Astrocyte (in vitro differentiated cells and primary cell): ENCODE measurements at regions not wholly inside any gene's neighbourhood (a gene's known extent, or its start where the extent isn't known, plus 50 kb on each side); places are given as distances from the start of the nearest gene placed in this dataset.
A peak's percentile ranks its signal among the peaks of the same experiment; 100 is the strongest.

Experiments used
- DNase-seq: peaks from one replicate; pipeline ENCODE4 v3.0.0-alpha.2; 2010; ENCODE audit warnings: low read depth
- FAIRE-seq: peaks from 2 replicates; lab custom pipeline; 2011; peaks lifted over from hg19 to GRCh38; lab: Jason Lieb, UNC
- H2AFZ ChIP-seq: 2 replicates; pipeline ENCODE4 v1.6.0; 2012; ENCODE audit warnings: low read depth, low read length, inconsistent platforms
- H3K27ac ChIP-seq: 2 replicates; pipeline ENCODE4 v1.5.1; 2011; ENCODE audit warnings: low read depth, low read length, inconsistent platforms
- H3K27me3 ChIP-seq: 2 replicates; pipeline ENCODE4 v1.6.0; 2011; ENCODE audit warnings: low read length, inconsistent platforms; ENCODE audit not compliant: insufficient read depth
- H3K36me3 ChIP-seq: 2 replicates; pipeline ENCODE4 v1.5.1; 2011; ENCODE audit warnings: low read length, inconsistent platforms; ENCODE audit not compliant: insufficient read depth
- H3K4me1 ChIP-seq: 2 replicates; pipeline ENCODE4 v1.5.1; 2011; ENCODE audit warnings: low read length, inconsistent platforms; ENCODE audit not compliant: insufficient read depth
- H3K4me2 ChIP-seq: 2 replicates; pipeline ENCODE4 v1.6.0; 2012; ENCODE audit warnings: low read length, inconsistent platforms
- H3K4me3 ChIP-seq: 2 replicates; pipeline ENCODE4 v1.5.1; 2011; ENCODE audit warnings: low read depth, mild to moderate bottlenecking, low read length, inconsistent platforms; ENCODE audit not compliant: insufficient read depth
- H3K79me2 ChIP-seq: 2 replicates; pipeline ENCODE4 v1.6.0; 2012; ENCODE audit warnings: mild to moderate bottlenecking, low read length, inconsistent platforms; ENCODE audit not compliant: insufficient read depth
- H3K9ac ChIP-seq: 2 replicates; pipeline ENCODE4 v1.6.0; 2012; ENCODE audit warnings: mild to moderate bottlenecking, low read length, inconsistent platforms
- H3K9me3 ChIP-seq: 2 replicates; pipeline ENCODE4 v1.5.1; 2012; ENCODE audit warnings: low read depth, mild to moderate bottlenecking, low read length, inconsistent platforms; ENCODE audit not compliant: insufficient read depth
- H4K20me1 ChIP-seq: 2 replicates; pipeline ENCODE4 v1.6.0; 2012; ENCODE audit warnings: low read length, inconsistent platforms; ENCODE audit not compliant: insufficient read depth
- H3K27ac Mint-ChIP-seq: one replicate; pipeline ENCODE4 v1.8.0; 2021; ENCODE audit warnings: mild to moderate bottlenecking, mixed read lengths; ENCODE audit not compliant: unreplicated experiment
- H3K27me3 Mint-ChIP-seq: one replicate; pipeline ENCODE4 v1.8.0; 2021; ENCODE audit warnings: low read depth, mixed read lengths; ENCODE audit not compliant: unreplicated experiment
- H3K36me3 Mint-ChIP-seq: one replicate; pipeline ENCODE4 v1.8.0; 2021; ENCODE audit warnings: low read depth, mixed read lengths; ENCODE audit not compliant: unreplicated experiment
- H3K4me1 Mint-ChIP-seq: one replicate; pipeline ENCODE4 v1.8.0; 2021; ENCODE audit warnings: low read depth, mixed read lengths; ENCODE audit not compliant: unreplicated experiment
- H3K4me3 Mint-ChIP-seq: one replicate; pipeline ENCODE4 v1.8.0; 2021; ENCODE audit warnings: mild to moderate bottlenecking, moderate library complexity, mixed read lengths; ENCODE audit not compliant: unreplicated experiment
- H3K9me3 Mint-ChIP-seq: one replicate; pipeline ENCODE4 v1.8.0; 2021; ENCODE audit warnings: mild to moderate bottlenecking, mixed read lengths; ENCODE audit not compliant: unreplicated experiment
- EZH2 ChIP-seq: IDR thresholded peaks from 2 replicates; pipeline ENCODE4 v1.6.1; 2012; ENCODE audit warnings: mild to moderate bottlenecking, low read length, inconsistent platforms; ENCODE audit not compliant: insufficient read depth
- TF ChIP-seq, protein P1 (sequence below): IDR thresholded peaks from 2 replicates; pipeline ENCODE4 v1.5.1; 2011; ENCODE audit warnings: low read depth, mild to moderate bottlenecking, inconsistent platforms, low read length, moderate library complexity; ENCODE audit not compliant: insufficient read depth

GRCh38 chr3:181459516-181459915, 252.2 kb upstream of the SOX2 start:
- H2AFZ ChIP-seq, result no peak overlapping the region
- no peaks in the 10 kb centered on the region for H3K79me2 ChIP-seq
- no peak overlapping the region for H3K4me3 ChIP-seq
- Mint-ChIP-seq H3K4me1 (peaks cover 17% of the 10 kb centered on the region), H3K27ac (no peak overlapping the region), H3K27me3 (no peaks in the 10 kb centered on the region), H3K36me3 (no peaks in the 10 kb centered on the region), H3K4me3 (no peak overlapping the region), H3K9me3 (no peaks in the 10 kb centered on the region)
- H3K4me1 ChIP-seq, result peaks cover 3% of the 10 kb centered on the region
- H3K9me3 ChIP-seq, result no peaks in the 10 kb centered on the region
- no peaks in the 10 kb centered on the region for H3K27me3 ChIP-seq
- DNase-seq (no peak), FAIRE-seq (no peak)
- no peak overlapping the region for H3K9ac ChIP-seq
- no peaks in the 10 kb centered on the region for H4K20me1 ChIP-seq
- no peak overlapping the region for H3K4me2 ChIP-seq
- TF ChIP-seq, protein P1, sequence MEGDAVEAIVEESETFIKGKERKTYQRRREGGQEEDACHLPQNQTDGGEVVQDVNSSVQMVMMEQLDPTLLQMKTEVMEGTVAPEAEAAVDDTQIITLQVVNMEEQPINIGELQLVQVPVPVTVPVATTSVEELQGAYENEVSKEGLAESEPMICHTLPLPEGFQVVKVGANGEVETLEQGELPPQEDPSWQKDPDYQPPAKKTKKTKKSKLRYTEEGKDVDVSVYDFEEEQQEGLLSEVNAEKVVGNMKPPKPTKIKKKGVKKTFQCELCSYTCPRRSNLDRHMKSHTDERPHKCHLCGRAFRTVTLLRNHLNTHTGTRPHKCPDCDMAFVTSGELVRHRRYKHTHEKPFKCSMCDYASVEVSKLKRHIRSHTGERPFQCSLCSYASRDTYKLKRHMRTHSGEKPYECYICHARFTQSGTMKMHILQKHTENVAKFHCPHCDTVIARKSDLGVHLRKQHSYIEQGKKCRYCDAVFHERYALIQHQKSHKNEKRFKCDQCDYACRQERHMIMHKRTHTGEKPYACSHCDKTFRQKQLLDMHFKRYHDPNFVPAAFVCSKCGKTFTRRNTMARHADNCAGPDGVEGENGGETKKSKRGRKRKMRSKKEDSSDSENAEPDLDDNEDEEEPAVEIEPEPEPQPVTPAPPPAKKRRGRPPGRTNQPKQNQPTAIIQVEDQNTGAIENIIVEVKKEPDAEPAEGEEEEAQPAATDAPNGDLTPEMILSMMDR, result no peak
- TF ChIP-seq EZH2, result no peak
- H3K36me3 ChIP-seq, result no peaks in the 10 kb centered on the region
- H3K27ac ChIP-seq, result no peak overlapping the region

DNA sequence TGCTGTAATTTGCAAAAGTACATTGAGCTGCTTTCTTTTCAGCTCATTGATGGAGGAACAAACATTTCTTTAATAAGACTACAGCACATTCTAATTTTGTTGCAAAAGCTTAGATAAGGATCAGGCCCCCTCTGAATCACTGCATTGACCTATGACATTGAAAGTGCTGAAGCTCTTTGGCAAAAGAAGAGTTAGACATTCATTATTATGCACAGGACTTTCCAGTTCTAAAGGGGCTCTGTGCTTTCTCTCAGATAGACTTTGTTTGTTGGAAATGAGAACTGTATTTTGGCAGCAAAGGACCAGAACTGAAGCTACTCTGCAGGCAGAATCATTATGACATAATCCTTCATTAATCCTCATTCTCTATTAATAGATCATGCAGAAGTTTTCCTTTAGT, 252.9 kb upstream of the SOX2 start:
- H3K36me3 ChIP-seq, result no peaks in the 10 kb centered on the region
- no peaks in the 10 kb centered on the region for H4K20me1 ChIP-seq
- no peak overlapping the region for H3K27ac Mint-ChIP-seq
- H3K27me3 Mint-ChIP-seq, result no peaks in the 10 kb centered on the region
- no peak overlapping the region for H3K4me3 ChIP-seq
- H3K79me2 ChIP-seq, result no peaks in the 10 kb centered on the region
- no peak overlapping the region for H3K27ac ChIP-seq
- H3K27me3 ChIP-seq, result no peaks in the 10 kb centered on the region
- no peak overlapping the region for H2AFZ ChIP-seq
- H3K36me3 Mint-ChIP-seq, result no peaks in the 10 kb centered on the region
- H3K4me2 ChIP-seq, result peak overlapping the region; percentile 10
- H3K9ac ChIP-seq, result no peak overlapping the region
- H3K9me3 Mint-ChIP-seq, result no peaks in the 10 kb centered on the region
- FAIRE-seq, result no peak
- no peaks in the 10 kb centered on the region for H3K9me3 ChIP-seq
- H3K4me3 Mint-ChIP-seq, result no peak overlapping the region
- TF ChIP-seq, protein P1, result no peak
- TF ChIP-seq EZH2, result no peak
- peaks cover 18% of the 10 kb centered on the region for H3K4me1 Mint-ChIP-seq
- peak; percentile 47 for DNase-seq
- H3K4me1 ChIP-seq, result peaks cover 4% of the 10 kb centered on the region

DNA sequence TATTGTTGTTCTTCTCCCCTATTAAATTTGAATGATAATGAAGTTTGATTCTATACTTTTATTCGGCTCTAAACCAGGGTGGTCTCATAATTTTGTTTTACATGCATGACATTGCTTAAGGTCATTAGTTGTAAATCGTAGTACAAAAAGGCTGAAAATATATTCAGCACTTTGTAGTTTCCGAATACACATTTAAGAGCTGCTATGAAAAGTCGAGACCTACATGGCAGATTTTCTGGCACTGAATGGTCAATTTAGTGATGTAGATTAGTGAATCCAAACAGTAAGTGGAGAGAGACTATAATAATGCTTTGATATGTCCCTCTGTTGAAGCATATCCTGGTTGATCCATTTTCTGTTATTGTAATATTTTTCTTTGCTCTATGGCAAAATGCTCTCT, 254.0 kb upstream of the SOX2 start:
- Mint-ChIP-seq H3K27me3 (no peaks in the 10 kb centered on the region), H3K9me3 (no peaks in the 10 kb centered on the region), H3K27ac (no peak overlapping the region), H3K4me1 (peaks cover 18% of the 10 kb centered on the region), H3K36me3 (no peaks in the 10 kb centered on the region), H3K4me3 (no peak overlapping the region)
- H3K79me2 ChIP-seq, result no peaks in the 10 kb centered on the region
- DNase-seq (no peak), FAIRE-seq (no peak)
- H3K36me3 ChIP-seq, result no peaks in the 10 kb centered on the region
- no peak overlapping the region for H3K4me3 ChIP-seq
- peak overlapping the region; percentile 12 for H3K9ac ChIP-seq
- H2AFZ ChIP-seq, result peak overlapping the region; percentile 31
- TF ChIP-seq, protein P1, result no peak
- TF ChIP-seq EZH2, result no peak
- H4K20me1 ChIP-seq, result no peaks in the 10 kb centered on the region
- no peaks in the 10 kb centered on the region for H3K27me3 ChIP-seq
- H3K27ac ChIP-seq, result no peak overlapping the region
- H3K4me2 ChIP-seq, result peak overlapping the region; percentile 81
- no peaks in the 10 kb centered on the region for H3K9me3 ChIP-seq
- peaks cover 4% of the 10 kb centered on the region for H3K4me1 ChIP-seq
